ENCODE measurements at regions not wholly inside any gene's neighbourhood (a gene's known extent, or its start where the extent isn't known, plus 50 kb on each side); places are given as distances from the start of the nearest gene placed in this dataset.
A peak's percentile ranks its signal among the peaks of the same experiment; 100 is the strongest.
"Not testable (repeated sequence)": the region's sequence is repeated elsewhere in the genome, so short reads cannot be mapped to it uniquely, and the experiment has no call there.

DNA sequence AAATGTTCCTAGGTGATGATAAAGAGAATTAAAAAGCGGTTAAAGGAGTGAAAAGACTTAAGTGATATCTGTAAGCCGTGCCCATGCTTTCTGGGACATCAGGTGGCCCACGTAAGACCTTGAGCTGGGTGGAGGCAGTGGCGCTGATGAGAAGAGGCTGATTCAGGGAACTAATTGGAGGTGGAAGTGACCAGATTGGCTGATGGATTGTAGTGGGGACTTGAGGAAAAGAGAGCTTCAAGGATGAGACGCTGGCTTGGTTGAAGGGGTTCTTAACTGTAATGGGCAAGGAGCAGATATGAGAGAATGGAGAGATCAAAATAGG is 69.1 kb upstream of the EP300 start:
- DNase-seq (ENCODE audit: low read depth), result no peak

DNA sequence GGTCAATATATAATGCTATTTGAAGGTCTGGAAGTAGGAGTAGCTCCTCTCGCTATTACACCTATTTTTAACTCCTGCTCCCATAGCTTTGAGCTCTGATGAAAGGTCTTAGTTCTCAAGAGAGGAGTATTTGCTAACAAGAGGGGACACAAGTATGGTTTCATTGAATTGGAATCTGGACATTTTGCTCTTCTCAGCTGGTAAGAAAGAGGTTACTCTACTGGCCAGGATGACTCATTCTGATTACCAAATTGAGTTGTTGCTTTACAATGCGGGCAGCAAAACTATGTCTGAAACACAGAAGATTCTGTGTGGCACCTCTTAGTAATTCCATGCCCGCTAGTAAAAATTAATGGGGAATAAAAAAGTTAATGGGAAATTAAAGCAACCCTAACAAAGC is 63.6 kb upstream of the EP300 start:
- DNase-seq (ENCODE audit: low read depth), result peak; percentile 99

DNA sequence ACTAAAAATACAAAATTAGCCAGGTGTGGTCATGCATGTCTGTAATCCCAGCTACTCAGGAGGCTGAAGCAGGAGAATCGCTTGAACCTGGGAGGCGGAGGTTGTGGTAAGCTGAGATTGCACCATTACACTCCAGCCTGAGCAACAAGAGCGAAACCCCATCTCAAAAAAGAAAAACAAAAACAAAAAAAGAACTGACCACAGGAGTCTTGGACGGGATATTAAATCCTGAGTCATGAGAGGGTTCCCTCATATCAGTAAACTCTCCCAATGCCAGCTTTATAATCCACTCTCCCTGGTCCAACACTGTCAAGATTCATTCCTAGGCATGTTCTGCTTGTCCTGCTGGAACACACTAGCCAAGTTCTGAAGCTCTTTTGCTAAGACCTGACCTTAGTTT is 61.5 kb upstream of the EP300 start:
- DNase-seq (ENCODE audit: low read depth), result peak; percentile 94

DNA sequence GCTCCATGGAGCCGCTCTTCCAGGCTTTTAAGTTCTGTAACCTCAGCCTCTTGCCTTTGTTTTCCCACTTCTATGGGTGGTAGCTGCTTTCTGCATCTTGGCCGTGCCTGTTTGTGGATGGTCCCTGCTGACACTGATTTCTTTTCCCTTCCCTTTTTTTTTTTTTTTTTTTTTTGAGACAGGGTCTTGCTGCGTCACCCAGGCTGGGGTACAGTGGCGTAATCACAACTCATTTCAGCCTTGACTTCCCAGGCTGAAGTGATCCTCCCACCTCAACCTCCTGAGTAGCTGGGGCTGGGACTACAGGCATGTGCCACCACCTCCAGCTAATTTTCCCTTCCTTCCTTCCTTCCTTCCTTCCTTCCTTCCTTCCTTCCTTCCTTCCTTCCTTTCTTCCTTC is 57.7 kb upstream of the EP300 start:
- no peak for DNase-seq (ENCODE audit: low read depth)

DNA sequence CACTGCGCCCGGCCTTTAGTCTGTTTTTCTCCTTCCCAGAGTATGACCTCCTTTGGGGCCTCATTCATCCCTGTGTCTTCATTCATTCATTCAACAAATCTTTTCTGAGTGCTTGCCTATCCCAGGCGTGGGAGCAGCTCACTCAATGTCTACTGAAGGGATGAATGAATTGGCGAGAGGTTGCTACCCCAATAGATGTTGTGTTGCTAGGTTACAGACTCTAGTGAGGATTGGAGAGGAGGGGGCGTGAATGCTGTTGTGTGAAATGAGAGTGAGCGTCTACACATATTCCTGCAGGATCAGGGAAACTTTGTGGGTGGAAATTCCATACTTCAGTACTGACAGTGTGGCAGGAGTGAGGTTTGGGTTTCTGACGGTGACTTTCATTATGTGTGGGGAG is 55.5 kb upstream of the EP300 start:
- no peak for DNase-seq (ENCODE audit: low read depth)

DNA sequence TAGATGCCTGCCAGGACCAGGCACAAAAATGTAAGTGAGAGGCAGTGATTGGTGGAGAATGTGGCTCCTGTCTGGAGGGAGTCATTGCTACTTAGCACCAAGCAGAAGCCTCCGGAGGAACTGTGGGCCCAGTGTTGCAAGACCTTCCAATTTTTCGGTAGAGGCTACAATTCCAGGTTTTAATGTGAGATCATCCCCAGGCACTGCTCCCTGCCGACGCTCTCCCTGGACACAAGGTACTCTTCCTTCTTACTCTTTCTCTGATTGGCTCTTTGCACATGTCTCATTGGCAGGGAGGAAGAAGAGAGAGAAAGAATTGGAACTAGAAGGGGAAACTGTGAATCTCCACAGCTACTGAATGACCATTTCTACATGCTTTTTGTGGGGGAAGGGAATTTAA is 53.7 kb upstream of the EP300 start:
- DNase-seq (ENCODE audit: low read depth), result no peak

DNA sequence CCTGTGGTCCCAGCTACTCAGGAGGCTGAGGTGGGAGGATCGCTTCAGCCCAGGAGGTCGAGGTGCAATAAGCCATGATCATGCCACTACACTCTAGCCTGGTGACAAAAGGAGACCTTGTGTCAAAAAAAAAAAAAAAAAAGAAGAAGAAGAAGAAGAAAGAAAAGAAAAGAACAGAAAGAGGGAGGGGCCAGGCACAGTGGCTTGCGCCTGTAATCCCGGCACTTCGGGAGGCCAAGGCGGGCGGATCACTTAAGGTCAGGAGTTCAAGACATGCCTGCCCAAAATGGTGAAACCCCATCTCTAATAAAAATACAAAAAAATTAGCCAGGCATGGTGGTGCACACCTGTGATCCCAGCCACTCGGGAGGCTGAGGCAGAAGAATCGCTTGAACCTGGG is 52.8 kb upstream of the EP300 start:
- DNase-seq (ENCODE audit: low read depth), result not testable (repeated sequence)

DNA sequence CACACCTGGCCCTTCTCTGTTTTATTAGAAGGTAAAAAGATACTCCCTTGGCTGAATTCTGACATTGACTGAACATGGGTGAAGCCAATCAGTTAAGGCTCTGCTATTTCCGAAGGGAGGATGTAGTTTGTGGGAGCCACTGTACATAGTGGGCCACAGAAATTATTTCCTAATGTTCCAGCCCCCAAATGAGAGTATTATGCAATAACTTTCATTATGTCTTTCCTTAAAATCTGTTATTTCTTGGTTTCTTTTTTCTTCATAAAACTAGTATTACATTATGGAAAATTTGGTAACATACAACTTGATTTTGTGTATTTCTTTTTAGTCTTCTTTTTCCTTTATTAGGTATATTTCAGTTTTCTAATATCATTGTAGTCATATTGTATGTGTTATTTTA is 51.9 kb upstream of the EP300 start:
- DNase-seq (ENCODE audit: low read depth), result no peak

DNA sequence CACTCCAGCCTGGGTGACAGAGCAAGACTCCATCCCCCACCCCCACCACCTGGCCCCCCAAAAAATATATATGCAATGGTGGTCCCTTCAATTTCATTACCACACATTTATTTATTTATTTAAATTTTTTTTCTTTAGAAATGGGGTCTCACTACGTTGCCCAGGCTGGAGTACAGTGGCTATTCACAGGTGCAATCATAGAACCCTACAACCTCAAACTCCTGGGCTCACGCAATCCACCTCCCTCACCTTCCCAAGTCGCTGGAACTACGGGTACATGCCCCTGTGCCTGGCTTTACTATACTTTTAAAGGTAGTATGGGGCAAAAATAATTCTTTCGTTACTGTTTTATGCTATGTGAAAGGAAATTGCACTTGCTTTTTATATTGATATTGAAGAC is 50.9 kb upstream of the EP300 start:
- no peak for DNase-seq (ENCODE audit: low read depth)

Measured in amniotic epithelial cell (primary cell).